ENCODE measurements at regions not wholly inside any gene's neighbourhood (a gene's known extent, or its start where the extent isn't known, plus 50 kb on each side); places are given as distances from the start of the nearest gene placed in this dataset.
"Not testable (repeated sequence)": the region's sequence is repeated elsewhere in the genome, so short reads cannot be mapped to it uniquely, and the experiment has no call there.

DNA sequence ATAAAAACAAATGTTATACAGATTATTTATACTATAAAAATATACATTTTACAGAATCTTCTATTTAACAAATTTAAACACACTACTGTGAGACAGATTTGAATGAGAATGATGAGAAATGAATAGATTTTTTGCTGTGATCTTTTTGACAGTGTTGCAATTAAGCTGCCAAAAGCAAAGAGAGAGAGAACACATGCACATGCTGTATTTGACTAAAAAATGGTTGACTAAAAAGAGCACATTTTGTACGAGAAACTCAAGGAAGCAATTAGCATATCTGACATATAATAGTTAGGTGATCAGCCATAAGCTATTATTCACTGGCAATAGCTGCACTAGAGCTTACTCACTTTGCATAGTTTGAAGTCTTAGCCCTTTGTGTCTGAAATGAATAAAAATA, 115.8 kb downstream of the SYT10 start:
- DNase-seq (ENCODE audit: low spot score), result no peak

GRCh38 chr12:33322519-33322918, 117.1 kb downstream of the SYT10 start:
- no peak for DNase-seq (ENCODE audit: low spot score)

DNA sequence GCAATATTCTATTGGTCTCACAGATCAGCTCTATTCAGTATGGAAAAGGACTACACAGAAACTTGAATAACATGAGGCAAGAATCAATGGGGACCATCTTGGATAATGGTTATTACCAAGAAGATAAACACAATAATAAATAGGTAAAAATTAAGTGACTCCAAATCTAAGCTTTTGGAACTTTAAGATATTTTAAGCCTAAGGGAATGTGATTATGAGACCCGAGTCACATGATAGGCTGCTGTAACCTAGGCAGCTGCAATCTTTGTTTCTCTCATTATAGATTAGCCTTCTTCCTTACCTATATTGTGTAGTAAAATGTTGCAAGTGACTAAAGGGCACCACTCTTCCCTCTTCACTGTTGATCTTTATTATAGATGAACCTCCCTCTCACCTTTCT, 121.9 kb downstream of the SYT10 start:
- no peak for DNase-seq (ENCODE audit: low spot score)

GRCh38 chr12:33314223-33314622, 125.4 kb downstream of the SYT10 start:
- DNase-seq (ENCODE audit: low spot score), result no peak

GRCh38 chr12:33313476-33313875, 126.1 kb downstream of the SYT10 start:
- DNase-seq (ENCODE audit: low spot score), result no peak

DNA sequence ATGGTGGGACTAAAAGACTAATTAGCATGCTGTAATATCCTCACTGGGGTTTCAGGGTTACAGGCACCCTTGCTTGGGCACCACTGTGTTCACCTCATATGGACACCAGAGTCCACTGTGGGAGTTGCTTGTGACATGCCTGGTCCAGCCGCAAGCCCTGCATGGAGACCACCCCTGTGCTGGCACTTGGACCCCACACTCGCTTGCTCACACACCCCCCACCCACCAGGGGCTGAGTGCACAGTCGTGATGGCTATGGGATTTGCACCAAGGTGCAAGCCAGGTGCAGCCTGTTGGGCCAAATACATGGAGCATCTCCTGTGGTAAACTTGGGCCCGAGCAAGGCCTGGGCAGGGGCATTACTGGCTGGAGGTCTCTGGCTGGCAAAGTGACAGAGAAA, 129.1 kb downstream of the SYT10 start:
- DNase-seq (ENCODE audit: low spot score), result no peak

GRCh38 chr12:33304176-33304575, 135.4 kb downstream of the SYT10 start:
- no peak for DNase-seq (ENCODE audit: low spot score)

DNA sequence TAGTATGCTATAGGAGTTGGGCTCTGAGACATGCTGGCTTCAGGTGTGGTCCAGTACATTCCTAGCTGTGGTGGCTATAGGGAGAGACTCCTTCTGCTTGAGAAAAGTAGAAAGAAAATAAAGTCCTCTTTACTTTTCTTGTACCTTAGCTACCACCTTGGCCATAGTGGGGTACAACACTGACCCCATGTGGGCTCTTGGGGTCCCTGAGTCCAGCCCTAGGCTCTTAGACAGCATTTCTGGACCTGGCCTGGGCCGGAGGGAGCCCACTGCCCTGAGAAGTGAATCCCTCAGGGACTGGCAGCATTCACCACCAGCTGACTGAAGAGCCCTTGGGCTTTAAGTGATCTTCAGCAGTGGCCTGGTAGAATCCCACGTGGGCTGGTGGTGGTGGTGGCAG, 143.1 kb downstream of the SYT10 start:
- DNase-seq (ENCODE audit: low spot score), result no peak

GRCh38 chr12:33290703-33291102, 148.9 kb downstream of the SYT10 start:
- no peak for DNase-seq (ENCODE audit: low spot score)

GRCh38 chr12:33283054-33283453, 156.6 kb downstream of the SYT10 start:
- no peak for DNase-seq (ENCODE audit: low spot score)

GRCh38 chr12:33277376-33277775, 162.2 kb downstream of the SYT10 start:
- no peak for DNase-seq (ENCODE audit: low spot score)

DNA sequence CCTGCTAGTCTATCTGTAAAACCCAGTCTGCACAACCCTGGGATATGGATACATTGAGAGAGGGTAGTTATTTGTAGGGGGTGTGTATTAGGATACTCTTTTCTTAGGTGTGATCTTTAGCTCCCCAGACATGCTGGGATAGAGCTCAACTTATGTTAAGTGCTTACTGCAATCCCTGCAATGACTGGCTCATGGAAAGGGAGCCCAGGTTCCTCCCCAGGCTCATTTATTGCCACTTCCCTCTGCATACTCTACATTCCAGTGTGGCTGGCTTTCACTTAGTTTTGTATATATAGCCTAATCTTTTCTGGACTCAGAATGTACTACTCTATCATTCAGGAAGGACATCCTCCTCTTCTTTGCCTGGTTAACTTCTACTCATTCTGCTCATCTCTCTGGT, 172.0 kb downstream of the SYT10 start:
- DNase-seq (ENCODE audit: low spot score), result no peak

DNA sequence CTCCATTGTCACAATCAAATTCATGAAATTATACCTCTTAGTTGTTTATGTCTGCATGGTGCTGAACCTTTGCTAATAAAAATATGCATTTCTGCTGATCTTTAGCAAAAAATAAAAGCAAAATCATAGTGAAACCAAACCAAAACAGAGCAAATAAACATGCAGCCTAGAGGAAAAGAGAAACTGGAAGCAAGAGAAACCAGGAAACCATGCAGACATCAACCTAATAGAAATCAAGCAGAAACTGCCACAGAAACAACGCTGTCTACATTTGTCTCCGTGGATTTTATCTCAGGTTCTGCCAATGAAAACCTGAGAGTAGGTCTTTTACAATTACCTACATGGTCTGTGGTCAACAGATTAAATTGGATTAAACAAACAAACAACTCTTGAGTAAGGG, 173.7 kb downstream of the SYT10 start:
- no peak for DNase-seq (ENCODE audit: low spot score)

GRCh38 chr12:33265033-33265731, 174.4 kb downstream of the SYT10 start:
- no peak for DNase-seq (ENCODE audit: low spot score)

- no peak for DNase-seq (ENCODE audit: low spot score)
Measured at GRCh38 chr12:33253178-33253577, 186.4 kb downstream of the SYT10 start.

DNA sequence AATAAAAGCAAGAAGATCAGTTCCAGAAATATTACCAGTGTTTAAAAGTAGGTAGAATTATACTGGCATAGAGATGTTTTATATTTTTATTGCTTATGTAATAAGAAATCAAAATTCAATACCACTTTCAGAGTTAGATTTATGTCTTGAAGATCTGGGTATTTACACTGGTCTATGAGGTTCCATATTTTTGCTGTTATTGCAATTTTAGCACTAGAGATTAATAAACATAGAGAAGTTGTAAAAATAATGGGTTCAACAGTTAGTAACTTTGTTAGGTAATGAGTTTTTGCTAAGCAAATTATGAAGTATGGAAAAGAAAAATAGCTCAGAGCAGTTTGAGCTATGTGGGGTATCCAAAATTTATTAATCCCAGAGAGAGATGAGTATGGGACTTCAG, 188.1 kb downstream of the SYT10 start:
- no peak for DNase-seq (ENCODE audit: low spot score)

GRCh38 chr12:33248364-33248763, 191.3 kb downstream of the SYT10 start:
- DNase-seq (ENCODE audit: low spot score), result no peak

DNA sequence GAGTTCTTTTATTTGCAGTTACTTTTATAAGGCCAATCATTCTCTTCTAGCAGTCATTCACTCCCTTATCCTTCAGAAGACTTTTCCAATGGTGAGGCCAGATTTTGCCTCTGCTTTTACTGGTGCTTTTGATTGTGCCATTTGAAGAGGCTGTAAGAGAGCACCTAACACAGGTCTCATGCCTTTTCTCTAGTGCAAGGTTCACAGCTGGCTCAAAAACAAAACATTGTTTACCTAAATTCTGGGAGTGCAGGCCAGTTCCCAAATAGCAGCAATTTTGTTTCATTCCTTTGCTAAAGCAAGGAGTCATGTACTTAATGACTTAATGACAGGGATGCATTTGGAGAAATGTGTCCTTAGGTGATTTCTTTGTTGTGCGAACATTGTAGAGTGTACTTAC, 192.0 kb downstream of the SYT10 start:
- DNase-seq (ENCODE audit: low spot score), result no peak

DNA sequence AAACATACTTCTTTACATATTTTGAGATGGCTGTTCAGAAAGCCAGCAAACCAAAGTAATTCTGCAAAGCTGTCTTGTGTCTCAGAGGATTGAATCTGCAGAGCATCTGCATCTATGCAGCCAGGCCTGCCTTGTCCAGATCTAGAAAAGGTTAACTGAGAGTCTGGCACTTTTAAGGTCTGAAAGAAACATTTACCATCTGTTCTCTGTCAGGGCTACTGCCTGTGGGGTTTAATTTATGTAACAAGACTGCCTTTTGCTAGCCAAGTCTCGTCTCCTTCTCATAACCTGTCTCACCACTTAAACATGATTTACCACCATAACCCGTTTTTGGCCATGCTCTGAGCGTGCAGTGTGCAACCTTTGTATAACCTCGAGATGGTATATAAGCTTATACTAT, 194.2 kb downstream of the SYT10 start:
- no peak for DNase-seq (ENCODE audit: low spot score)

- DNase-seq (ENCODE audit: low spot score), result no peak
Measured at GRCh38 chr12:33226671-33227070, 212.9 kb downstream of the SYT10 start.

GRCh38 chr12:33223956-33224355, 215.7 kb downstream of the SYT10 start:
- no peak for DNase-seq (ENCODE audit: low spot score)

- no peak for DNase-seq (ENCODE audit: low spot score)
Measured at GRCh38 chr12:33222357-33222756, 217.3 kb downstream of the SYT10 start.

DNA sequence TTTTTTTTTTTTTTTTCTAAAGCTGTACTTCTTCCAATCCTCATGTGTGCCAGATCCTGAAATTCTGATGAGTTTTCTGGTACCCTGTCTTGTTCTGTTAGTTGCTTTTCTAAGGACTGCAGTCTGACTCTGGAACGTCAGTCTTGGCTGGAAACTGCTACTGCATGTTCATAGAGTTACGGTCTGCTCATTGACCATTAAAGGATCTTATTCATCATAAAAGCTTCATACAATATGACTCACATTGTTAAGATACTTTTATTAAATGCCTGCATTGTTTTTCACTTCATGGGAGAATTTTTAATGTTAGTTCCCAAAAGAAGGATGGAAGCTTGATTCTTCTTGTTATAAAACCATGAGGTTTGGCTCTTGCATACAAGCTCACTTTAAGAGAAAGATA, 233.6 kb downstream of the SYT10 start:
- DNase-seq (ENCODE audit: low spot score), result no peak

- not testable (repeated sequence) for DNase-seq (ENCODE audit: low spot score)
Measured at GRCh38 chr12:33194389-33194788, 245.2 kb downstream of the SYT10 start.

DNA sequence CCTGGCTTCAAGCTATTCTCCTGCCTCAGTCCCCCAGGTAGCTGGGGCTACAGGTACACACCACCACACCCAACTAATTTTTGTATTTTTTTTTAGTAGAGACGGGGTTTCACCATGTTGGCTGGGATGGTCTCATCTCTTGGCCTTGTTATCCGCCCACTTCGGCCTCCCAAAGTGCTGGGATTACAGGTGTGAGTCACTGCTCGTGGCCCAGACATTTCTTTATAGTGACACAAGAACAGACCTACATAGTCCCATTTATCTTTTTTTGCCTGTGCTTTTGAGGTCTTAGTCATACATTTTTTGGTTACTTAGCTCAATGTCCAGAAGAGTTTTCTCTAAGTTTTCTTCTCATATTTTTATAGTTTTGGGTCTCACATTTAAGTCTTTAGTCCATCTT, 247.4 kb downstream of the SYT10 start:
- DNase-seq (ENCODE audit: low spot score), result no peak
